PC-3 (cell line): ENCODE measurements at regions not wholly inside any gene's neighbourhood (a gene's known extent, or its start where the extent isn't known, plus 50 kb on each side); places are given as distances from the start of the nearest gene placed in this dataset.

ENCODE experiments used
- EZH2 ChIP-seq: fragments of 300-600 bp; sonication (generic); IDR thresholded peaks from one replicate; pipeline ENCODE4 v1.6.1; 2017; ENCODE audit warnings: antibody characterized with exemption, mild to moderate bottlenecking, low read length; ENCODE audit not compliant: unreplicated experiment
- TF ChIP-seq, protein P1 (sequence below): fragments of 300-600 bp; sonication (generic); conservative IDR thresholded peaks from 2 replicates; pipeline ENCODE4 v1.5.1; 2017; ENCODE audit warnings: antibody characterized with exemption, low read depth, mild to moderate bottlenecking, low read length

DNA sequence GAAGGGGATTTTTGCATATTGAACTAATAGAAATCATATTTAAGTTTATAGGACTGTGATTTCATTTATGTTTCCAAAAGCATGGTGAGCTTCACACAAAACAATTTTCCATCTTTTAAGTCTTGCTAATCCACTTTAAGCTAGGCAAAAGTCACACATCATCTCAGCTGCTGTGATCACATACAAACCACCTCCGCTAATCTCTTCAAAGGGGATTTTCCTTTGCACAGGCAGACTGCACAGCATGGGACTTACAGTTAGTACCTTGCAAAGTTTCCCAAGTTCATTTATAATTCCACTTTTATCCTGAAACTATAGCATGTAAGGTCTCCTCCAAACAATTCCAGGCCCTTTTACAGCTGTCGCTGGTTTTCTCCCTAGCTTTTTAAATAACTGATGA is 225.1 kb upstream of the CNTN3 start:
- TF ChIP-seq, protein P1, sequence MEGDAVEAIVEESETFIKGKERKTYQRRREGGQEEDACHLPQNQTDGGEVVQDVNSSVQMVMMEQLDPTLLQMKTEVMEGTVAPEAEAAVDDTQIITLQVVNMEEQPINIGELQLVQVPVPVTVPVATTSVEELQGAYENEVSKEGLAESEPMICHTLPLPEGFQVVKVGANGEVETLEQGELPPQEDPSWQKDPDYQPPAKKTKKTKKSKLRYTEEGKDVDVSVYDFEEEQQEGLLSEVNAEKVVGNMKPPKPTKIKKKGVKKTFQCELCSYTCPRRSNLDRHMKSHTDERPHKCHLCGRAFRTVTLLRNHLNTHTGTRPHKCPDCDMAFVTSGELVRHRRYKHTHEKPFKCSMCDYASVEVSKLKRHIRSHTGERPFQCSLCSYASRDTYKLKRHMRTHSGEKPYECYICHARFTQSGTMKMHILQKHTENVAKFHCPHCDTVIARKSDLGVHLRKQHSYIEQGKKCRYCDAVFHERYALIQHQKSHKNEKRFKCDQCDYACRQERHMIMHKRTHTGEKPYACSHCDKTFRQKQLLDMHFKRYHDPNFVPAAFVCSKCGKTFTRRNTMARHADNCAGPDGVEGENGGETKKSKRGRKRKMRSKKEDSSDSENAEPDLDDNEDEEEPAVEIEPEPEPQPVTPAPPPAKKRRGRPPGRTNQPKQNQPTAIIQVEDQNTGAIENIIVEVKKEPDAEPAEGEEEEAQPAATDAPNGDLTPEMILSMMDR: no peak
- TF ChIP-seq EZH2: no peak
